ENCODE measurements at regions not wholly inside any gene's neighbourhood (a gene's known extent, or its start where the extent isn't known, plus 50 kb on each side); places are given as distances from the start of the nearest gene placed in this dataset.

GRCh38 chr7:136664537-136664936 is 203.9 kb upstream of the CHRM2 start:
- DNase-seq, result no peak

- DNase-seq, result no peak
These were observed 210.9 kb upstream of the CHRM2 start for GRCh38 chr7:136657482-136657921.

GRCh38 chr7:136656516-136656915 is 211.9 kb upstream of the CHRM2 start:
- no peak for DNase-seq

GRCh38 chr7:136655414-136655813 is 213.0 kb upstream of the CHRM2 start:
- no peak for DNase-seq

GRCh38 chr7:136654406-136654805 is 214.0 kb upstream of the CHRM2 start:
- DNase-seq, result no peak

GRCh38 chr7:136652635-136653370 is 215.6 kb upstream of the CHRM2 start:
- DNase-seq, result no peak

- DNase-seq, result no peak
These were observed 227.5 kb upstream of the CHRM2 start for GRCh38 chr7:136640977-136641376.

- no peak for DNase-seq
These were observed 230.6 kb upstream of the CHRM2 start for GRCh38 chr7:136637813-136638212.

- no peak for DNase-seq
These were observed 232.7 kb upstream of the CHRM2 start for GRCh38 chr7:136635751-136636150.

- no peak for DNase-seq
These were observed 249.6 kb upstream of the CHRM2 start for GRCh38 chr7:136618818-136619217.

GRCh38 chr7:136617176-136617575 is 251.3 kb upstream of the CHRM2 start:
- no peak for DNase-seq

GRCh38 chr7:136605532-136606329 is 262.7 kb upstream of the CHRM2 start:
- no peak for DNase-seq

GRCh38 chr7:136601772-136602171 is 266.7 kb upstream of the CHRM2 start:
- DNase-seq, result no peak

GRCh38 chr7:136600475-136600874 is 268.0 kb upstream of the CHRM2 start:
- DNase-seq, result no peak

GRCh38 chr7:136594739-136595144 is 273.7 kb upstream of the CHRM2 start:
- DNase-seq, result no peak

GRCh38 chr7:136588216-136588615 is 280.2 kb upstream of the CHRM2 start:
- no peak for DNase-seq

GRCh38 chr7:136585954-136586670 is 282.3 kb upstream of the CHRM2 start:
- DNase-seq, result no peak

GRCh38 chr7:136566491-136566890 is 302.0 kb upstream of the CHRM2 start:
- no peak for DNase-seq

- DNase-seq, result no peak
These were observed 312.5 kb upstream of the CHRM2 start for GRCh38 chr7:136555933-136556332.

GRCh38 chr7:136551618-136552017 is 316.8 kb upstream of the CHRM2 start:
- DNase-seq, result no peak

GRCh38 chr7:136549756-136550155 is 318.7 kb upstream of the CHRM2 start:
- no peak for DNase-seq

GRCh38 chr7:136533732-136534131 is 334.7 kb upstream of the CHRM2 start:
- DNase-seq, result no peak

- no peak for DNase-seq
These were observed 337.6 kb upstream of the CHRM2 start for GRCh38 chr7:136530831-136531230.

- no peak for DNase-seq
These were observed 340.1 kb upstream of the CHRM2 start for GRCh38 chr7:136528329-136528728.
